Memory B cell (primary cell): ENCODE measurements at regions not wholly inside any gene's neighbourhood (a gene's known extent, or its start where the extent isn't known, plus 50 kb on each side); places are given as distances from the start of the nearest gene placed in this dataset.

ENCODE experiments used
- ATAC-seq: fragments of 150-1000 bp; cut with Tn5 transposase; 2 replicates; pipeline ENCODE4 v1.10.0; 2021; ENCODE audit warnings: low read depth, mild to moderate bottlenecking, moderate library complexity
- DNase-seq, 2 donors: peaks; one replicate each; pipeline ENCODE4 v3.0.0; 2022; ENCODE audit warnings: low spot score in 2 of 2
- H3K27ac Mint-ChIP-seq: one replicate; pipeline ENCODE4 v1.8.0; 2022; ENCODE audit warnings: mild to moderate bottlenecking, moderate library complexity, mixed read lengths
- H3K27me3 Mint-ChIP-seq: one replicate; pipeline ENCODE4 v1.8.0; 2022; ENCODE audit warnings: mixed read lengths
- H3K36me3 Mint-ChIP-seq: one replicate; pipeline ENCODE4 v1.8.0; 2022; ENCODE audit warnings: mild to moderate bottlenecking, mixed read lengths
- H3K4me1 Mint-ChIP-seq: one replicate; pipeline ENCODE4 v1.8.0; 2022; ENCODE audit warnings: mixed read lengths
- H3K4me3 Mint-ChIP-seq: one replicate; pipeline ENCODE4 v1.8.0; 2022; ENCODE audit warnings: mild to moderate bottlenecking, moderate library complexity, mixed read lengths
- H3K9me3 Mint-ChIP-seq: one replicate; pipeline ENCODE4 v1.8.0; 2022; ENCODE audit warnings: mixed read lengths

DNA sequence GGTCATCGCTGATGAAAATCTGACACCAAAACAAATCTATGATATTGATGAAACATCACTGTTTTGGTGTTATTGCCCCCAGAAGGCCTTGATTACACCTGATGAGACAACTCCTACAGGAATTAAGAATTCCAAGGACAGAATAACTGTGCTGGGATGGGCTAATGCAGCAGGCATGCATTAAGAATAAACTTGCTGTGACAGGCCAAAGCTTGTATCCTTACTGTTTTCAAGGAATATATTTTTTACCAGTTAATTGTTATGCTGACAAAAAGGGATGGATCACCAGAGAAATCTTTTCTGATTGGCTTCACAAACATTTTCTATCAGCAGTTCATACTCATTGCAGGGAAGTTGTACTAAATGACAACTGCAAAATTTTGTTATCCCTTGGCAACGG is 278.2 kb downstream of the IKZF2 start:
- Mint-ChIP-seq H3K4me1 (no peaks in the 10 kb centered on the region), H3K36me3 (no peaks in the 10 kb centered on the region), H3K4me3 (no peak overlapping the region), H3K9me3 (peaks cover 4% of the 10 kb centered on the region), H3K27me3 (peaks cover 1% of the 10 kb centered on the region), H3K27ac (no peak overlapping the region)
- DNase-seq, result no peak
- ATAC-seq, result no peak

DNA sequence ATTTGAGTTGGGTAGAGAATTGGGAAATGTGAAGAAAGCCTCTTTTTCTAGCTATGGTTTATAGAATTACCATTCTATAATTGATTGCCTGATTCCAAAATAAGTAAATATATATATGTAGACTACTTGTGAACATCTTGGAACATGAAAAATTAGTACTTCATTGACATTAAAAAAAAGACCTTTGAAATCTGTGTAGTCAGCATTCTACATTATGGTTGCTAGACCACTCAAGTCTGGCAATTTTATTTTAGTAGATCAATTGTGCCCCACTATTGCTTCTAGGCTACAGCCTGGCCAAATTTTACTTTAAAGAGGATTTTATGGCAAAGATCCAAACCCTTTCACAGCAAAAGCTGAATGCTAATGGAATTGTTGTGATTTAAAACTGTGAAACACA is 279.8 kb downstream of the IKZF2 start:
- H3K27me3 Mint-ChIP-seq, result no peaks in the 10 kb centered on the region
- H3K36me3 Mint-ChIP-seq, result no peaks in the 10 kb centered on the region
- H3K4me1 Mint-ChIP-seq, result no peaks in the 10 kb centered on the region
- ATAC-seq (no peak), DNase-seq (no peak)
- H3K4me3 Mint-ChIP-seq, result no peak overlapping the region
- H3K27ac Mint-ChIP-seq, result no peak overlapping the region
- H3K9me3 Mint-ChIP-seq, result peaks cover 3% of the 10 kb centered on the region

DNA sequence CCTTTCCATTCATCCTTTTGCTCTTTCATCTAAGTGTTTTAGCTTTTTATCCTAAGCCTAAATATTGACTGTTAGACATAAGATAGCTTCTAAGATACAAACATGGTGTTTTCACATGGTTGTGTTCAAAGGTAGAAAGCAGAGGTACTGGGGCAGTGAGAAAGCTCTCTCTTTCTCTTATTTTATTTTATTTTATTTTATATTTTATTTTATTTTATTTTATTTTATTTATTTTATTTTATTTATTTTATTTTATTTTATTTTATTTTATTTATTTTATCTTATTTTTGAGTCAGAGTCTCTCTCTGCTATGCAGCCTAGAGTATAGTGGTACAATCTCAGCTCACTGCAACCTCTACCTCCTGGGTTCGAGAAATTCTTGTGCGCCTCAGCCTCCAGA is 287.2 kb downstream of the IKZF2 start:
- no peaks in the 10 kb centered on the region for H3K27me3 Mint-ChIP-seq
- DNase-seq, result no peak
- ATAC-seq, result no peak
- no peak overlapping the region for H3K4me3 Mint-ChIP-seq
- H3K36me3 Mint-ChIP-seq, result peaks cover 2% of the 10 kb centered on the region
- no peak overlapping the region for H3K27ac Mint-ChIP-seq
- peaks cover 23% of the 10 kb centered on the region for H3K9me3 Mint-ChIP-seq
- no peaks in the 10 kb centered on the region for H3K4me1 Mint-ChIP-seq

DNA sequence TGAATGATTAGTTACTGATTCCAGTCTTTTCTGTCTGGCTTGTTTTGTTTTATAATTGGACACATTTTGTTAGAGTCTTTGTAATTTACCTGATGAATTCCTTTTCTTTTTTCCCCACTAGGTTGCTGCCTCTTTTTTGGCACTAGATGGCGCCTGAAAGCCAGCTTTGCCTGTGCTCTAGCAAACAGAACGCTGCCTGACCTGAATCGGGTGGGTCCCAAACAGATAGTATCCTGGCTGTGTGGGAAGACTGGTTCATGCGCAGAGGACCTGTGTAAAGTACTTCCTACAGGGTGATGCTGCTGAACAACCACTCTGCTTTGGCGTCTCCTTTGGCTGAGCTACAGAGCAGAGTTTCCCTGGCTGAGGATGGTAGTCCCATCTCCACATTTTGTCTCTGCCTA is 288.2 kb downstream of the IKZF2 start:
- Mint-ChIP-seq H3K9me3 (peaks cover 23% of the 10 kb centered on the region), H3K27ac (no peak overlapping the region), H3K4me1 (no peaks in the 10 kb centered on the region), H3K36me3 (peaks cover 2% of the 10 kb centered on the region), H3K4me3 (no peak overlapping the region), H3K27me3 (peaks cover 3% of the 10 kb centered on the region)
- no peak for DNase-seq
- no peak for ATAC-seq

DNA sequence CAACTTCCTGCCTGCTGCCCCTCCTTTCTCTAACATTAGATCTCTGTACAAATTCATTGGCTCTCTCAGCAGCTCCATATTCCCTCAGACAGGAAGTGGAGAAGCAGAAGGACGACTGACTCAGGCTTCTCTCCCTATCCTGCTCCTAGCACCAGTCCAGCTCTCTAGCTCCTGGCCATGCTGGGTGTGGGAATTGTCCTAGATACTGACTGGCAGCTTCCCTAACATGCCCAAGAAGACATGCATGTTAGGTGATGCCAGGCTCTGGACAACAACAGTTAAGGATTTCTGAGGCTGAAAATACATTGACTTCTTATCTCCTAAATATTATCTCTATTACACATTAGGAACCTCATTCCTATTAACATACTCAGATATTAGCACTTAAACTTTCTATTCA is 292.9 kb downstream of the IKZF2 start:
- Mint-ChIP-seq H3K4me1 (no peaks in the 10 kb centered on the region), H3K9me3 (peaks cover 10% of the 10 kb centered on the region), H3K27me3 (peaks cover 3% of the 10 kb centered on the region), H3K36me3 (no peaks in the 10 kb centered on the region), H3K4me3 (no peak overlapping the region), H3K27ac (no peak overlapping the region)
- no peak for DNase-seq
- no peak for ATAC-seq

DNA sequence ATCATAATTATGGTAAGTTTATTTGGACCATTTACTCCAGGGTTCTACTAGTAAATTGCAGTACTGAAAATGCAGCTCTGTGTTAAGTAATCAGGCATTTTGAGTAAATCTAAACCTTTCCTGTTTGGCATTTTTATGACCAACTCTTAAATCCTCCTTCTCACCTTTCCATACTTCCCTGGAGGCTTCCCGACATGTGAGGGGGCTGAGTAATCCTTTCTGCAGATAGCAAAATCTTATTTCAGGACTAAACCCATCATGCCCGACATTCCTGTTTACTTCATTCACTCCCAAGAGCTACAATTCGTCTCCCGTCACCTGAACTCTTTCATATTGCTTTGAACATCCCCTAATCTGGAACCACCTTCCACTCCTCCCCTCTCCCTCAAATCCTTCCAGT is 296.6 kb downstream of the IKZF2 start:
- DNase-seq (no peak), ATAC-seq (no peak)
- Mint-ChIP-seq H3K4me3 (no peak overlapping the region), H3K36me3 (no peaks in the 10 kb centered on the region), H3K27ac (no peak overlapping the region), H3K27me3 (peaks cover 3% of the 10 kb centered on the region), H3K4me1 (no peaks in the 10 kb centered on the region), H3K9me3 (peaks cover 2% of the 10 kb centered on the region)

DNA sequence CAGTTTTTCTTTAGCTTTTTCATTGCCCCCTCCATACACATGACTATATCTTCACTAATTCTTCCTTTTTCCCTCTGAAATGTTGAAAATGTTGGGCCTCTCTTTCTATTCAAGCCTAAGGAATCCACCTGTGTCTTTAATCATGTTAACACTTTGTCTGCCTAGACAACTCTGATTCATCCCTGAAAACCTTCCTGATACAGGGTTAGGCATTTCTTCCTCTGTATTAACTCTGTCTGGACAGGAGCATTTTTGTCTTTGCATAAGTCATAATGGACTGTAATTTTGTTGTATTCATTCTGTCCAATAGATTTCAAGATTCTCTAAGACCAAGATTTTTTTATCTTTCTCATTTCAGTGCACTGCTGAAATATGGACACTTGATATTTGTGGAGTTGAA is 297.3 kb downstream of the IKZF2 start:
- H3K4me3 Mint-ChIP-seq, result no peak overlapping the region
- H3K36me3 Mint-ChIP-seq, result no peaks in the 10 kb centered on the region
- DNase-seq (no peak), ATAC-seq (no peak)
- no peak overlapping the region for H3K27ac Mint-ChIP-seq
- peaks cover 2% of the 10 kb centered on the region for H3K9me3 Mint-ChIP-seq
- H3K27me3 Mint-ChIP-seq, result peaks cover 3% of the 10 kb centered on the region
- H3K4me1 Mint-ChIP-seq, result no peaks in the 10 kb centered on the region

DNA sequence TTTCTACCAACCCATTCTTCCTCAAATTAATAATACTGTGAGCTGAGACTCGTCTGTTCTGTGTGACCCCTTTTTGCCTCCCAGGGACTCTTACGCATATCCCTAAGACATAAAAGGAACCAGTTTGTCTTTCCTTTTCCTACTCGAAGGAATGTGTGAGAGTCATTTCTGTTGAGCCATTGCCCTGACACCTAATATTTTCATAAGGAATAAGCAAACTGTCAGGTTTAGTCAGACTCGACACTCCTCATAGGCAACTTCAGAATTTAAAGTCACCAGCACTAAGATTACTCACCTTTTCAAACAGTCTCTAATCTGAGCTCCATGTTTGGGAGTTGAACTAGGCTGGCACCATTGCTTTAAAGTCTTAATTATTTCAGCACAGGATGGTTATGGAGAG is 305.5 kb downstream of the IKZF2 start:
- ATAC-seq (no peak), DNase-seq (no peak)
- no peaks in the 10 kb centered on the region for H3K36me3 Mint-ChIP-seq
- H3K4me1 Mint-ChIP-seq, result no peaks in the 10 kb centered on the region
- H3K9me3 Mint-ChIP-seq, result no peaks in the 10 kb centered on the region
- H3K27ac Mint-ChIP-seq, result no peak overlapping the region
- peaks cover 7% of the 10 kb centered on the region for H3K27me3 Mint-ChIP-seq
- H3K4me3 Mint-ChIP-seq, result no peak overlapping the region

DNA sequence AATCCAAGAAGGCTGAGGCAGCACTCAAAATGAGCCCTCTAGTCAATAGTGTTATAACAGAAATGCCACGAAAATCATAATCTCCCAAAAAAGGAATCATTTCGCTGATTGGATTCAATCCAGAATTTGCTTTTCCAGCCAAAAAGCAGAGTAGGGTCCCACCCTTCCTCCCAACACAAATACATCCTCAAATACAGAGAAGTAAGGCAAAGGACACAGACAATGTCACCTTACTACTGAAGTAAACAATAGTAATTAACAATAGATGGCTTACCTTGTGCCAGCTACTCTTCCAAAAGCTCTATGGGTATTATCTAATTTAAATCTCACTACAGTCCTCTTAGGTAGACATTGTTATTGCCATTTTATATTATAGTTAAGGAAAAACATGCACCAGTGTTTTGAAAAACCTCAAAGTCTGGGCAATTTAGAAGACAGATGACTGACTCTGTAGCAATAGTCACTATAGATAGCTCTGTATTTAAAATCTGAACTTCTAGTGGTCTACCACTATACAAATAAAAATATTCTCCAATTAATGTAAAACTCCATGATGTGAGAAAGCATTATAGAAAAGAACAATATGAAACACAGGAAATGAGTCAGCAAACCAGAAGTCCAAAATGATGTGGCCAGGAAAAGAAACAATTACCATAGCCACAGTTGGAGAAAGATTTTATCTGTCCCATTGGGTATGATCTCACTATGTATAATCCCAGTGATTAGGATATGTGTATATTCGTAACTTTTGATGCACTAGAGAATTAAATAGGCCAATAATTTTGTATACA is 305.0 kb upstream of the ERBB4 start:
- Mint-ChIP-seq H3K4me3 (no peak overlapping the region), H3K36me3 (no peaks in the 10 kb centered on the region), H3K9me3 (no peaks in the 10 kb centered on the region), H3K27me3 (peaks cover 7% of the 10 kb centered on the region), H3K27ac (no peak overlapping the region), H3K4me1 (no peaks in the 10 kb centered on the region)
- ATAC-seq, result no peak
- no peak for DNase-seq

DNA sequence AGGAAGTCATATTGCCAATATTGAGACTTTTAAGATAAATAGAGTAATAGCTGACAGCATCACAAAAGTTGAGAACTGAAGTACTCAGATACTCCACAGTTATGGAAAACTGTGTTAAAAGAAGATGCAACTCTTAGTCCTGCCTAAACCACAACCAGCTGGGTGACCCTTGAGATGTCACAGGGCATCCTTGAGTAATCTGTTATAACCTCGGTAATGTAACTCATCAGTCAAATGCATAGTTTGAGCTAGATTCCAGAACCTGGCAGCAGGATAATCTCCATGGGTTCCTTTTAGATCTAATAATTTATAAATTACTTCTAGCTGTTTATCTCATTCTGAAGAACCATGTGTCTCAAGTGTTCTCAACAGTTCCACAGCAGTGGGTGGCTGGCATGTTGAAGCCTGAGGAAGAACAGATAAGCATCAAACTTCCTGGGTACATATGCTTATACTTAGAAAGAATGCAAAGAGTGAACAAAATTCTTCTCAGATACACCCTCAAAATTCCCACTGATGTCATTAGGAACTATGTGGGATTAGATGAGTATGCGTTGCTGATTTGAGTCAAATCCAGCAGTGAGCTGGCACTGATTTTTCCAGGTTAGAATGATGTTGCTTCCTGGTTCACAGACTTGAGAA is 304.1 kb upstream of the ERBB4 start:
- H3K4me1 Mint-ChIP-seq, result no peaks in the 10 kb centered on the region
- H3K27ac Mint-ChIP-seq, result no peak overlapping the region
- no peak for DNase-seq
- no peaks in the 10 kb centered on the region for H3K9me3 Mint-ChIP-seq
- ATAC-seq, result no peak
- no peaks in the 10 kb centered on the region for H3K36me3 Mint-ChIP-seq
- peaks cover 7% of the 10 kb centered on the region for H3K27me3 Mint-ChIP-seq
- no peak overlapping the region for H3K4me3 Mint-ChIP-seq

DNA sequence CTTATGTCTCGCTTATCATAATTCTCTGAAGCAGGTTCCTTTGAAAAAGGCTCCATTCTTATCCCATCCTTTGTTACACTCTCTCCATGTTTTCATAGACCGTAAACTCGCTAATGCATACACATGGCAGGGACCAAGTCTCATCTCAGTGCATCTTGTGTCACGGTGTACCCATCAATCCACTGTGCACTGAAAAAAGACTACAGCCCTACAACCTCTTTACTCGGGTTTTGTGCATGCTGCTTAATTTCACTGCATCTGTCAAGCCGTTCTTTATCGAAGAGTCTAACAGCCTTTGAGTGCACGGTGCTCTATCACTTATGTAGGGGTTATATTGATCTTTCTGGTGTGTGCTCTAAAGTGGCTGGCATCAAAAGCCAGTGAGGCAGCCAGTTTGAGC is 302.9 kb upstream of the ERBB4 start:
- no peak for ATAC-seq
- Mint-ChIP-seq H3K4me1 (no peaks in the 10 kb centered on the region), H3K36me3 (no peaks in the 10 kb centered on the region), H3K27ac (no peak overlapping the region), H3K27me3 (peaks cover 7% of the 10 kb centered on the region), H3K9me3 (no peaks in the 10 kb centered on the region), H3K4me3 (no peak overlapping the region)
- DNase-seq, result no peak

DNA sequence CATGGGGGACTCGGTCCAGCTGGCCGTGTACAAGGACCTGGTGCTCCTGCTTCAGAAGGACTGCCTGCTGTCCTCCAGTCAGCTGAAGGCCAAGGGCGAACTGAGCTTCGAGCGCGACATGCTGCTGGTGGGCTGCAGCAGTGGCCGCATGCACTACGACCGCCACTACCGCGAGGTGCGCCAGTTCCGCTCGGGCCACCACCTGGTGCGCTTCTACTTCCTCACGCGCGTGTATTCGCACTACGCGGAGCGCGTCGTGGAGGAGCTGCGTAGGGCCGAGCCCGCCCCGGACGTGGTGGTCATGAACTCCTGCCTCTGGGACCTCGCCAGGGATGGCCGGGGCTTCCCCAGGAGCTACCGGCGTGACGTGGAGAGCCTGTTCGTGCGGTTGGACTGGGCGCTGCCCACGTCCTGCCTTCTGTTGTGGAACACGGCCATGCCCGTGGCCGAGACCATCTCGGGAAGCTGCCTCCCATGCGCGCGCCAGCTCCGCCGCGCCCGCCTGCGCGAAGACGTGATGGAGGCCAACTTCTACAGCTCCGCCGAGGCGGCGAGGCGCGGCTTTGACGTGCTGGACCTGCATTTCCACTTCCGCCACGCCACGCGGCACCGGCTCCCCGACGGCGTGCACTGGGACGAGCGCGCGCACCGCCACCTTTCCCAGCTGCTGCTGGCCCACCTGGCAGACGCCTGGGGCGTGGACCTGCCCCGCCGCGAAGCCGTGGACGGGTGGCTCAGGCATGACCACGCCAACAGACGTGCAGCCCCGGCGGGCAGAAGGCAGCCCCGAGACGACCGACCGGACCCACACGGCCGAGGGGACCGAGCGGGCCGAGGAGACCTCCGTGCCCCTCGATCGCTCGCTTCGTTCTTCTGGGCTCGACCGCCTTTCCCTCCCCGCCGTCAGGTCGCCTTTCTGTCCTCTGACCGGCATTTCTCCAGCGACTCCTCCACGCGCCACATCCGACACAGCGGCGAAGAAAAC is 293.9 kb upstream of the ERBB4 start:
- DNase-seq (no peak), ATAC-seq (no peak)
- Mint-ChIP-seq H3K27me3 (no peaks in the 10 kb centered on the region), H3K36me3 (no peaks in the 10 kb centered on the region), H3K27ac (no peak overlapping the region), H3K4me1 (no peaks in the 10 kb centered on the region), H3K9me3 (peaks cover 1% of the 10 kb centered on the region), H3K4me3 (no peak overlapping the region)

DNA sequence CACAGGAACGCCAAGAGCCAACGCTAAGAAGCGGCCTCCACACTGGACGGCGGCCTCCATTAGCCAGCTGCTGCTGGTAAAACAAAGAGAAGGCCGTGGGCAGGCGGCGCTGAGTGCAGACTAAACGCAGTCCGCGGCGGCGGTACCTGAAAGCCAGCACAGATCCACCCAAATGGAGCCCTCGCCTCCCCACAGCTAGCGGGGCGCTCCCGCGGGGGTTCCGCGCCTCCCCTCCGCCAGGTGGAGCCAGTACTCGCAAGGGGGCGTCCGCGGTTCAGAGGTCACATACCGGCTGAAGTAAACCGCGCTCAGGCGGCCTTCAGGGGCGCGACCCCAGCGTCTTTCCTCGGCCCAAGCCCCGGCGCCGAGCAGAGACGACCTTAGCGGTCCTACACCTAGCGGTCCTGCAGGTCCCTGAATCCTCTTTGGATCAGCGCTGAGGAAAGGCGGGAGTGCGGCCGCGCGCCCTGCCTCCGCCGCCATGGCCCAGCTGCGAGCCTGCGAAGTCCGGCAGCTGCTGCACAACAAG is 293.1 kb upstream of the ERBB4 start:
- H3K4me3 Mint-ChIP-seq, result no peak overlapping the region
- ATAC-seq, result no peak
- DNase-seq, result no peak
- H3K9me3 Mint-ChIP-seq, result peaks cover 1% of the 10 kb centered on the region
- no peaks in the 10 kb centered on the region for H3K27me3 Mint-ChIP-seq
- no peak overlapping the region for H3K27ac Mint-ChIP-seq
- H3K4me1 Mint-ChIP-seq, result no peaks in the 10 kb centered on the region
- no peaks in the 10 kb centered on the region for H3K36me3 Mint-ChIP-seq

DNA sequence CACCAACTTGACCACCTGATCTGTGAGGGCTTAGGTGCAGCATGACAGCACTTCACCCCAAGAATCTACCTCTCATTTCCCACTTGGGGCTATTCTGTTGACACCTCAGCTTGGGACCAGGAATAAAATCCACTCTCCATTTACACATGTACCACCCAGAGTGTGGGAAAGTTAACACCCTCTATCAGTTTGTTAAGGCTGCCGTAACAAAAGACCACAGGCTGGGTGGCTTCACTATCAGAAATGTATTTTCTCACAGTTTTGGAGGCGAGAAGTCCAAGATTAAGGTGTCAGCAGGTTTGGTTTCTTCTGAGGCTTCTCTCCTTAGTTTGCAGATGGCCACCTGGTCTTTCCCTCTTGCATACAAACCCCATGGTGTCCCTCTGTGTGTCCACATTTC is 277.7 kb upstream of the ERBB4 start:
- ATAC-seq (no peak), DNase-seq (no peak)
- H3K36me3 Mint-ChIP-seq, result no peaks in the 10 kb centered on the region
- no peak overlapping the region for H3K27ac Mint-ChIP-seq
- H3K9me3 Mint-ChIP-seq, result no peaks in the 10 kb centered on the region
- no peaks in the 10 kb centered on the region for H3K27me3 Mint-ChIP-seq
- no peak overlapping the region for H3K4me3 Mint-ChIP-seq
- H3K4me1 Mint-ChIP-seq, result peaks cover 3% of the 10 kb centered on the region
